ENCODE measurements at regions not wholly inside any gene's neighbourhood (a gene's known extent, or its start where the extent isn't known, plus 50 kb on each side); places are given as distances from the start of the nearest gene placed in this dataset.
"Not testable (repeated sequence)": the region's sequence is repeated elsewhere in the genome, so short reads cannot be mapped to it uniquely, and the experiment has no call there.

DNA sequence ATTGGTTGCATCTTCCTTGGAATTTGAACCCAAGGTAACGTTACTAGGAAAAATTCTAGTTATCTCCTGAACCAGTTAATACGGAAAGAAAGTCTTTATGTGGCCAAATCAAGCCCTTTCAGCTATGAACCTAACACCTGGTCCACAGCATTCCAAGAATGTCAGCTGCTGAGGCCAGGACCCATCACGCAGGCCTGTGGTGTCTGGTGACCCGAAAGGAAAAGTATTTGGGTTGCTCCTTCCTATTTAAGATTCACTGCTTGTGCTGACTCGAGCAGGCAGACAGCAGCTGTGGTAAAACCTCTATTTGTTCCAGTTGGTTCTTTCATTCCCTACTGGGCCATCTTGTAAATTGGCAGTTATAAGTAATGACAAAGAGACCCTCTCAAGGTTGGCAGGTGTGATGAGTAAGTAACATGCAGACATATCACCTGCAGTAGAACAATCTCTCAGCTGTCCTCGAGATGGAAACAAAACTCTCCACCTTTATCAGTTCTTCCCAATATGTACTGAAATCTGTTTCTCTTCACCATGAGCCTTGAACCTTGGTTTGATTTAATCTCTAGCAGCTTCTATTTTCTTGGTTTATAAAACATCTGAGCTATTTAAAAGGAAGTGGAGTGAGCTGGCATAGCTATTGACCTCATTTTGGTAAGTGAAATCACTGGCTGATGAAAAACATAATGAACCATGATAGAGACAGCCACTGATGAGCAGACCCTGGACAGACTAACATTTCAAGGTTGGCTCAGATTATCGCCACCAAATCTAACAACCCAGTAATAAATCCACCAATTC lies 182.1 kb upstream of the SMIM31 start:
- Histone ChIP-seq H3K36me3 (no peaks in the 10 kb centered on the region), H3K27me3 (no peaks in the 10 kb centered on the region), H3K4me3 (no peak overlapping the region), H3K27ac (peak overlapping the region; percentile 44), H3K9me3 (replicated peaks) (no peaks in the 10 kb centered on the region), H3K4me1 (no peaks in the 10 kb centered on the region)
- peak; percentile 12 to 25 for DNase-seq

DNA sequence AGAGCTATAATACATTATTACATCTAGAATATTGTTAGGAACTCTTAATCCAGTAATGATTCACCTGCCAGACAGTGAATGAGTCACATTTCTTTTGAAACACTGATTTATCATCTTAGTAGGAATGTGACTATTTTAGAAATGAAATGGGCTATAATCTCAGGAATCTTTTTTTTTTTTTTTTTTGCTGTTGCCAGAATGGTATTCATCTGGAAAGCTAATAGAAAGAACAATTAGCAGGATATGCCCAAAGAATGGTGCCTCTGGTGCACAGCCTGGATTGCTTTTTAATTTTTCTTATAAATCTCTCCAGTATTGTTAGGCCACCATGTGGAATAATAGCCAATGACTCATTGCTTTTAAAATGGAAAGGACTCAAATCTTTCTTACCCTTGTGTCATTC lies 181.1 kb upstream of the SMIM31 start:
- Histone ChIP-seq H3K27me3 (no peaks in the 10 kb centered on the region), H3K4me1 (no peaks in the 10 kb centered on the region), H3K4me3 (no peak overlapping the region), H3K27ac (no peak overlapping the region), H3K9me3 (replicated peaks) (no peaks in the 10 kb centered on the region), H3K36me3 (no peaks in the 10 kb centered on the region)
- no peak for DNase-seq

DNA sequence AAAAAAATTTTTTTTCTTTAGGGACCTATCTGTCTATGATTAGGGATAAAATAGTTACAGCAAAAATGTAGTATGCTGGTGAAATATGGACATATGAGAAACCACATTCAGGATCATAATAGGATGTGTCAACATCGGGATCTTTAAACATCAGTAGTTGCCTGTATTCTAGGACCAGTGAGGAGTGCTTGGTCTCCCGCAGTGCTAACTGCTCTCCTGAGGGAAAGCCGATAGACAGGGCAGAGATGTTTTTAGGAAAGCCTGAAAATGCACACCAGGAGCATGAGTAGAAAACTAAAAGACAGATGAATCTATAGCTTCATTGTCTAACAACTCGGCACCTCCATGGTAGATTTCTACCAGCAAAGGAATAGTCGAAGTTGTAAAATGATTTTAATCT lies 178.1 kb upstream of the SMIM31 start:
- Histone ChIP-seq H3K4me1 (no peaks in the 10 kb centered on the region), H3K36me3 (no peaks in the 10 kb centered on the region), H3K9me3 (replicated peaks) (no peaks in the 10 kb centered on the region), H3K4me3 (no peak overlapping the region), H3K27ac (no peak overlapping the region), H3K27me3 (no peaks in the 10 kb centered on the region)
- DNase-seq: no peak

DNA sequence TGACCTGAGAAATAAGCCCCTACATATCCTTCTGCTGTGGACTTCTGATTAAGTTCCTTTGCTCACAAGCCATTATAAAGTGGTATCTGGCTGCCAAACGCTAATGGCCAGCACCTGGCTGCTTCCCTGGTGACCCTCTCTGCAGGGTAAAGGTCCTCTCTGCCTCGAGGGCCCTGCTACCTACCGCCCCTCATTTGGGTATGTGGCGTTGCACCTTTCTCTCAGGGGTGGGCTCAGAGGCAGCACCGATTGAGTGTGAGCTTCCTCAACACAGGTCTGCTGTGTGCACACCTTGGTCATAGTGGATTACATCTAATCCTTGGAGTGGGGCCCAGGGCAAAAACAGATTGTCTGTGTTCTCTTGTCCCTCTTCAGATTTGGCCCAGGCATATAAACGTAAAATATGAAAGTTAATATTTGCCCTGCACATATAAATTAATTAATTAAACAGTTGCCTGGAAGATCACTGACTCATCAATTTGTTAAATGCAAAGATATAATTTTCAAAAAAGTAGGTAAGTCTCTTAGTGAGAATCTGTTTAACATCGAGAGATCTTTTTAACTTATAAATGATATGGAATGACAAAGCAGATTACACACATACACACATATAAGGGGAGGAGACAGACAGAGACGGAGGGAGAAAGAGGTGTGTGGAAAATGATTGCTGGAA lies 174.5 kb upstream of the SMIM31 start:
- H3K27ac ChIP-seq: no peak overlapping the region
- no peaks in the 10 kb centered on the region for H3K27me3 ChIP-seq
- no peak for DNase-seq
- no peak overlapping the region for H3K4me3 ChIP-seq
- no peaks in the 10 kb centered on the region for H3K4me1 ChIP-seq
- no peaks in the 10 kb centered on the region for H3K36me3 ChIP-seq
- no peaks in the 10 kb centered on the region for H3K9me3 ChIP-seq (replicated peaks)

DNA sequence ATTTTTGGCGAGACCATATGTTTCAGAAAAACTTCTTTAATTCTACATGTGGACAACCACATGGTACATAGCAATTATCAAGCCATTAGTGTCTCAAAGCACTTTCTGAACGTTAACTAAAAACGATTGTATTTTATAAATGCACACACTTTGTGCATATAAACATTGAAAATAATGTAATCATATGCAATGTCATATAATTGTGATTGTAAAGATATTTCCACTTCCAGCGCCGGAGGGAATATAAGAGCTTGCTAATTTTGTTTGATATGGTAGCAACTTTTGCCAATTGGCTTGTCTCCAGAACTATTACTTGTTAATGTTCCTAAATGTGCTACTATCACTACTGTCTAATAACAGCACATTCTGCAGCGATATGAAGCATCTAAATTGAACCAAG lies 162.3 kb upstream of the SMIM31 start:
- DNase-seq: no peak
- Histone ChIP-seq H3K9me3 (replicated peaks) (no peaks in the 10 kb centered on the region), H3K36me3 (no peaks in the 10 kb centered on the region), H3K27ac (no peak overlapping the region), H3K4me1 (no peaks in the 10 kb centered on the region), H3K4me3 (no peak overlapping the region), H3K27me3 (no peaks in the 10 kb centered on the region)

DNA sequence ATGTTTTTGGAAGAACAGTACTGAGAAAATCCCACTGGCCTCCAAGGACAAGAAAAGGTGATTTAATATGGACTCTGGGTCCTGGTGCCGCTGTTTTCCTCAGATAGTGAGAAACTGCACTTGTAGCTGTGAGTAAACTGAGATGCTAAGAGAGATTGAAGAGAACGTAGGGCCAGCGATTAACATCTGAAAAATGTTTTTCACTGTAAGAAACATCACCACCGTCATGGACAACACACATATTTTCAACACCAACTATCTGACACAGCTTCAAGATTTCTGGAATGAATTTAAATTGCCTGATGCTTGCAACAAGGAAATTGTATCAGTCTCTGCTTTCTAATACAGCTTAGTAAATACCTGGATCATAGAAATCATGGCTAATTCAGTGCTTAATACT lies 158.2 kb upstream of the SMIM31 start:
- no peaks in the 10 kb centered on the region for H3K9me3 ChIP-seq (replicated peaks)
- H3K4me1 ChIP-seq: no peaks in the 10 kb centered on the region
- no peaks in the 10 kb centered on the region for H3K27me3 ChIP-seq
- H3K36me3 ChIP-seq: no peaks in the 10 kb centered on the region
- no peak overlapping the region for H3K27ac ChIP-seq
- H3K4me3 ChIP-seq: no peak overlapping the region
- no peak for DNase-seq

DNA sequence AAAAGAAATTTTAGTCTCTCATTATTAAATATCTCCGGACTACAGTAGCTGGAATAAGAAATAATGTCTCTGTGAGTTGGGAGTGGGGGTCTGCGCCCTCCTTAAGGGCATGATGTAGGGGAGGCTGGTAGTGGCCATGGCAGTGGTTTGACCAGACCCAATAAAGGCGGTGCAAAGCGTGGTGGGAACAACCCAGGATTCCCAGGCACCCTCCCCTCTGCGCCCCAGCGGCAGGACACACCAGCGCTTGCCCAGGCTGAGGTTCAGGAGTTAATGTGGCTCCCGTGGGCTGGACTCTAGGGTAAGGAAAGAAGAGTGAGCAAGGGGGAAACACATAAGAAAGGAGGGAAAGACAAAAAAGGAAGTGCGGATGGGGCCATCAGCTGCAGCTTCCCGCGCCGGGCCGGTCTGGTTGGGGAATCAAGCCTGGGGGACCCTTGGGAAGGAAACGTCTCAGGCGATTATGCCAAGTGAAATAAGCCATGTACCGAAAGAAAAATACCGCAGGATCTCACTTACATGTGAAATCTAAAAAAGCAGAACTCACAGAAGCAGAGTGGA lies 157.5 kb upstream of the SMIM31 start:
- Histone ChIP-seq H3K9me3 (replicated peaks) (no peaks in the 10 kb centered on the region), H3K4me1 (no peaks in the 10 kb centered on the region), H3K36me3 (no peaks in the 10 kb centered on the region), H3K27ac (no peak overlapping the region), H3K27me3 (no peaks in the 10 kb centered on the region), H3K4me3 (no peak overlapping the region)
- no peak for DNase-seq

DNA sequence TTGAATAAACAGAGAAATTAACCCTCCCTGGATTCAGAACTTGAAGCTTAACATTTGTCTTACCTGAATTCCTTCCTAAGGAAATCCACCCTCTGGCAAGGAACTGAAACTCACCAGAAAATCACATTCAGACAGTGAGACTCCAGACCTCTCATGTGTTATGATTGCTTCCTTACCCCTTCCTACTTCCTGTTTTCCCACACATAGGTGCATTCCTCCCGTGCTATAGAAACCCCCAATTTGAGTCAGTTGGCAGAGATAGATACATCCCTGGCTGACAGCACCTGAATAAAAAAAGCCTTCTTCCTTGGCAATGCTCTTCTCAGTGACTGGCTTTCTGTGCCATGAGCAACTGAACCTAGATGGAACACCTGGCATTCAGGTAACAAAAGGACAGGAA lies 157.0 kb upstream of the SMIM31 start:
- no peaks in the 10 kb centered on the region for H3K36me3 ChIP-seq

DNA sequence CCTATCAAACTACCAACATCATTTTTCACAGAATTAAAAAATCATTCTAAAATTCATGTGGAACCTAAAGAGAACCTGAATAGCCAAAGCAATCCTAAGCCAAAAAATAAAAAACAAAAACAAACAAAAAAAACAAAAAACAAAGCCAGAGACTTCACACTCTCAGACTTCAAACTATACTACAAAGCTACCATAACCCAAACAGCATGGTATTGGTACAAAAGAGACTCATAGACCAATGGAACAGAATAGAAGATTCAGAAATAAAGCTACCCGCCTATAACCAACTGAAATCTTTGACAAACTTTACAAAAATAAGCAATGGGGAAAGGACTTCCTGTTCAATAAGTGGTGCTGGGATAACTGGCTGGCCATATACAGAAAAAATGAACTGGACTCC lies 152.3 kb upstream of the SMIM31 start:
- Histone ChIP-seq H3K27ac (no peak overlapping the region), H3K9me3 (replicated peaks) (no peaks in the 10 kb centered on the region), H3K4me3 (no peak overlapping the region), H3K36me3 (no peaks in the 10 kb centered on the region), H3K27me3 (no peaks in the 10 kb centered on the region), H3K4me1 (no peaks in the 10 kb centered on the region)
- no peak for DNase-seq

More for the DNA sequence above, 157.0 kb upstream of the SMIM31 start:
- no peaks in the 10 kb centered on the region for H3K4me1 ChIP-seq
- no peak overlapping the region for H3K4me3 ChIP-seq
- H3K27ac ChIP-seq: no peak overlapping the region
- H3K9me3 ChIP-seq (replicated peaks): no peaks in the 10 kb centered on the region
- no peaks in the 10 kb centered on the region for H3K27me3 ChIP-seq
- no peak for DNase-seq

DNA sequence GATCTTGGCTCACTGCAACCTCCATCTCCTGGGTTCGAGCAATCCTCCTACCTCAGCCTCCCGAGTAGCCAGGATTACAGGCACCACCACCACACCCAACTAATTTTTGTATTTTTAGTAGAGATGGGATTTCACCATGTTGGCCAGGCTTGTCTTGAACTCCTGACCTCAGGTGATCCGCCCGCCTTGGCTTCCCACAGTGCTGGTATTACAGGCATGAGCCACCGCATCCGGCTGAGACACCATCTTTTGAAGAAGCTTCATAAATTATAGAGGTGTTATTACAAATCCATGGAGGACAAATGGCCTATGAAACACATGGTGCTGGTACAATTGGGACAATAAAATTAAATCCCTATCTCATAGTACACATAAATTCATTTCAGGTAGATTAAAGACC lies 148.1 kb upstream of the SMIM31 start:
- not testable (repeated sequence) for DNase-seq; H3K27ac ChIP-seq; H3K9me3 ChIP-seq (replicated peaks); H3K4me3 ChIP-seq; H3K4me1 ChIP-seq; H3K27me3 ChIP-seq; H3K36me3 ChIP-seq

DNA sequence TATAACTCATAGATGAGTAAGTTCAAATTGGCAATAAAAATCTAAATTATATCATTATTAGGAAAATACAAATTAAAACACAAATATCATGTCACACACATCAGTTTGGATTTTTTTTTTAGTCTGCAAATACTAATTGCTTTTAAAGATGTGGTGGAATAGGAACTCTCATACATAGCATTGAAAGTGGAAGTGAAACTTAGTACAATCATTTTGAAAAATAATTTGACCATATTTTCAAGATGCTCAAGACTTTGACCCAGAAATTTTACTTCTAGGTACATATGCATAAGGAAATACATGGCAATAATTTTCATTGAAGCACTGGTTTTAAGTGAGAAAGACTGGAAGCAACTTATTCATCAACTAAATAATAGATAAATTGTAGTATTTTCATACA lies 147.5 kb upstream of the SMIM31 start:
- DNase-seq: no peak
- Histone ChIP-seq H3K36me3 (no peaks in the 10 kb centered on the region), H3K27ac (no peak overlapping the region), H3K9me3 (replicated peaks) (no peaks in the 10 kb centered on the region), H3K27me3 (no peaks in the 10 kb centered on the region), H3K4me1 (no peaks in the 10 kb centered on the region), H3K4me3 (no peak overlapping the region)

DNA sequence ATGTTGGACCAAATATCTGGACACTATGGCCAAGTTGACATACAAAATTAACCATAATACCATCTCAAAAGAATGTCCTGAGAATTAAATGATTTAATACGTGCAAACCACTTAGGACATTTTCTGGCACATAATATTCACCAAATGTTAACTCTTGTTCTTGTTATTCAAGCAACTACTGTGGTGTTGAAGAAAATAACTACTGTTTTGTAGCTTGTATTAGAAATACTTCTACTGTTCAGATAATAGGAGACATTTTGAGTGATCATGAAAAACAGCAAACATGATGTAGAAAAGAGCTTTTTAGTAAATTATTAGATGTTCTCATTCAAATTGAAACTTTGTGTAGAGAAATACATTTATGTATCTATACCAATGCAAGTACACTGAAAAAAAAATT lies 140.7 kb upstream of the SMIM31 start:
- H3K4me1 ChIP-seq: no peaks in the 10 kb centered on the region
- H3K4me3 ChIP-seq: no peak overlapping the region
- H3K36me3 ChIP-seq: no peaks in the 10 kb centered on the region
- no peaks in the 10 kb centered on the region for H3K9me3 ChIP-seq (replicated peaks)
- no peaks in the 10 kb centered on the region for H3K27me3 ChIP-seq
- no peak for DNase-seq
- no peak overlapping the region for H3K27ac ChIP-seq

DNA sequence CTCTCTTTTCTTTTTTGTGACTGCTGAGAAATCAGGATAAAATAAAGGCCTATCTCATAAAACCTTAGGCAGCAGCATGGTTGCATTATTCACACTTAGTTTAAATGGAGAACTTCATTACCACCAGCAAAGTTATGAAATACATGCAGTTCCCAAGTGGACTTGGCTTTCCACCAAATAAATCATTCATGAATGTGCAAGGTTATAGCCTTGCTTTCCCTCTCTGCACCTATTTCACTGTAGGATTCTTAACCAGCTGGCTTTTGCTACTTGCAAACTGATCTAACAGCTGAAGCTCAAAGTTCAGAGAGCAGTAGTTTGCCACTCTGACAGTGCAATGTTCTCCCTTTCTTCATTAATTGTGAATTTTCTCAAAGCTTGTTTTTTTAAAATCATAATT lies 140.1 kb upstream of the SMIM31 start:
- no peak for DNase-seq
- H3K4me3 ChIP-seq: no peak overlapping the region
- H3K4me1 ChIP-seq: no peaks in the 10 kb centered on the region
- no peak overlapping the region for H3K27ac ChIP-seq
- H3K36me3 ChIP-seq: no peaks in the 10 kb centered on the region
- no peaks in the 10 kb centered on the region for H3K27me3 ChIP-seq
- H3K9me3 ChIP-seq (replicated peaks): no peaks in the 10 kb centered on the region

DNA sequence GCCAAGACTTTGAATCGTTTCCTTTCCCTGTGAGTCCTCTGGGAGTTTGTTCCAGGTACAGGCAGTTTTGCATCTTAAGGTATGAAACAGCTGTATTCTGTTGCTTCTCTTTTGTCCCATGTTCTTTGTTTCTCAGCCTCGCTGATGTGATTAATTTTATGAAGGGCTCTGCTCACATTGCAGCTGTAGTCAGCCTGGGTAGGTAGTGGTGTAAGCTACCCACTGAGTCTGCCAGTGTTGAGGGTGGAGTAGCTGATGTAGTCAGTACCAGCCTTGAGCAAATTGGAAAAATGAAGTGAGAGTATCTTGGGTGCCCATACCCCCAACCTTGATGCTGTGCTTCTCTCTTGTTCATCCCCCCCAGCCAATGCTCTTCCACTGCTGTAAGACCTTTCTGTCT lies 139.6 kb upstream of the SMIM31 start:
- Histone ChIP-seq H3K4me1 (no peaks in the 10 kb centered on the region), H3K27me3 (no peaks in the 10 kb centered on the region), H3K4me3 (no peak overlapping the region), H3K36me3 (no peaks in the 10 kb centered on the region), H3K27ac (no peak overlapping the region), H3K9me3 (replicated peaks) (no peaks in the 10 kb centered on the region)
- DNase-seq: no peak

DNA sequence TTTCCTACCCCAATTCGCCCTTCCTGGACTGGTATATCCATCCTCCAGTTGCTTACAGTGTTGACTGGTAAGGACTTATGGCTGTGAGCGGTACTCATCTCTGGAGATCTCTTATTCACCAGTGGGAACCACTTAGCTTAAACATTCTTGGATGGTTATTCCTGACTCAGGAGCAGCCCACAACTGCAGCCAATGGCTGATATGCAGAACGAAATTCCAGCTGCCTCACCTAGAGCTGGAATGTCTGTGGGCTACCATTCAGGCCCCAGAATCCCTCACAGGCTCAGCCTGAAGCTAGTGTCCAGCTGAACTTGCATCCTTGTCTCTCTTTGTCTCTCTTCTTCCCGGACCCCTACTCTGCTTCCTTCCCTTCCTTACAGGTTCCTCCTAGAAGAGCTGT lies 138.9 kb upstream of the SMIM31 start:
- H3K36me3 ChIP-seq: no peaks in the 10 kb centered on the region
- H3K27ac ChIP-seq: no peak overlapping the region
- no peak overlapping the region for H3K4me3 ChIP-seq
- no peaks in the 10 kb centered on the region for H3K9me3 ChIP-seq (replicated peaks)
- no peaks in the 10 kb centered on the region for H3K4me1 ChIP-seq
- peak in 1 of 2 experiments; percentile 0 for DNase-seq
- no peaks in the 10 kb centered on the region for H3K27me3 ChIP-seq

DNA sequence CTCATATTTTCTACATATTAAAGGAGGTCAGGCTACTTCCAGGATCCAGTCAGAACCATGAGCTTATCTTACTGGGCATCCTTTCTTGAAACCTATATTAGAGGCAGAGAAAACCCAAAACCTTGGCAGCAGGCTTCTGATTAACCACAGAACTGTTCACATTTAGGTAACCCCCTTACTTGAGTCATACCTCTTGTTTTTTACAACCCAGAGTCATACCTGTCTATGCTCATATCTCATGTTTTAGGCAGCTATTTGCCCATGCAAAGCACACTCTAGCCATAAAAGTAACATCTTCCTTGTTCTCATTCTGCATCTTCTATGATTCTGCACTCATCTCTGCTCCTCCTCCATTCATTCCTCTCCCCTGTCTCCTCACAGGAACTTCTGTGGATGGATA lies 138.0 kb upstream of the SMIM31 start:
- H3K27ac ChIP-seq: no peak overlapping the region
- no peaks in the 10 kb centered on the region for H3K4me1 ChIP-seq
- H3K4me3 ChIP-seq: no peak overlapping the region
- DNase-seq: no peak
- no peaks in the 10 kb centered on the region for H3K27me3 ChIP-seq
- no peaks in the 10 kb centered on the region for H3K36me3 ChIP-seq
- no peaks in the 10 kb centered on the region for H3K9me3 ChIP-seq (replicated peaks)
